MM.1S (cell line): ENCODE measurements at regions not wholly inside any gene's neighbourhood (a gene's known extent, or its start where the extent isn't known, plus 50 kb on each side); places are given as distances from the start of the nearest gene placed in this dataset.

Source experiments
- EZH2 ChIP-seq: fragments of 300-600 bp; sonication (generic); optimal IDR thresholded peaks from 2 replicates; pipeline ENCODE3; 2017; ENCODE audit warnings: low read depth, mild to moderate bottlenecking, antibody characterized with exemption, low read length, mixed read lengths
- EZH2phosphoT487 ChIP-seq: fragments of 300-600 bp; sonication (generic); IDR thresholded peaks from 2 replicates; pipeline ENCODE4 v1.6.1; 2018; ENCODE audit warnings: antibody characterized with exemption, low read length
- TF ChIP-seq, protein P1 (sequence below): fragments of 300-600 bp; sonication (generic); IDR thresholded peaks from 2 replicates; pipeline ENCODE4 v1.5.1; 2016; ENCODE audit warnings: antibody characterized with exemption, low read length, mixed read lengths

DNA sequence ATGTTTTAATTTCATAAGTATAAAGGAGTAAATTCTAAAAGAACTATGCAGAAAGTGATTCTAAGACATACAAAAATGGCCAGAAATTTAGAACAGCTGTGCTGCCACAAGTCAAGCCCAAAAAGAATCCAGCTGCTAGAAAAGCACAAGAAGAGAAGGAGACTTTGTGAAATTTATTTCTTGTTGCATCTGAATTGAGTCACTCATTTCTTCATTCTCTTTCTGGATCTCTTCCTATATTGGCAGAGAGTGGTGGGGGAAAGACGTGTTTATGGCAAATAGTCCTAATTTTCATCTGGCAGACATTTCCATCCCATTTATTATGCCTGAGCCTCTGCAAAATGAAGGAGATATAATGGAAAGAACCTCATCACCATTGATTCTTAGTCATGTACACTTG, 139.6 kb upstream of the CTTNBP2NL start:
- TF ChIP-seq, protein P1, sequence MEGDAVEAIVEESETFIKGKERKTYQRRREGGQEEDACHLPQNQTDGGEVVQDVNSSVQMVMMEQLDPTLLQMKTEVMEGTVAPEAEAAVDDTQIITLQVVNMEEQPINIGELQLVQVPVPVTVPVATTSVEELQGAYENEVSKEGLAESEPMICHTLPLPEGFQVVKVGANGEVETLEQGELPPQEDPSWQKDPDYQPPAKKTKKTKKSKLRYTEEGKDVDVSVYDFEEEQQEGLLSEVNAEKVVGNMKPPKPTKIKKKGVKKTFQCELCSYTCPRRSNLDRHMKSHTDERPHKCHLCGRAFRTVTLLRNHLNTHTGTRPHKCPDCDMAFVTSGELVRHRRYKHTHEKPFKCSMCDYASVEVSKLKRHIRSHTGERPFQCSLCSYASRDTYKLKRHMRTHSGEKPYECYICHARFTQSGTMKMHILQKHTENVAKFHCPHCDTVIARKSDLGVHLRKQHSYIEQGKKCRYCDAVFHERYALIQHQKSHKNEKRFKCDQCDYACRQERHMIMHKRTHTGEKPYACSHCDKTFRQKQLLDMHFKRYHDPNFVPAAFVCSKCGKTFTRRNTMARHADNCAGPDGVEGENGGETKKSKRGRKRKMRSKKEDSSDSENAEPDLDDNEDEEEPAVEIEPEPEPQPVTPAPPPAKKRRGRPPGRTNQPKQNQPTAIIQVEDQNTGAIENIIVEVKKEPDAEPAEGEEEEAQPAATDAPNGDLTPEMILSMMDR = no peak
- TF ChIP-seq EZH2phosphoT487 (no peak), EZH2 (no peak)
